ENCODE measurements at regions not wholly inside any gene's neighbourhood (a gene's known extent, or its start where the extent isn't known, plus 50 kb on each side); places are given as distances from the start of the nearest gene placed in this dataset.
"Not testable (repeated sequence)": the region's sequence is repeated elsewhere in the genome, so short reads cannot be mapped to it uniquely, and the experiment has no call there.

GRCh38 chr14:105928171-105929111, 402.1 kb downstream of the TMEM121 start:
- H3K9me3 Mint-ChIP-seq (ENCODE audit: low read depth); H3K4me1 Mint-ChIP-seq; H3K4me3 Mint-ChIP-seq; H3K36me3 Mint-ChIP-seq; H3K27ac Mint-ChIP-seq; ATAC-seq; CTCF ChIA-PET; DNase-seq: not testable (repeated sequence)
- peaks cover 16% of the 10 kb centered on the region for H3K27me3 Mint-ChIP-seq

- DNase-seq (no peak), ATAC-seq (no peak)
- peaks cover 25% of the 10 kb centered on the region for H3K27me3 Mint-ChIP-seq
- no peak overlapping the region for H3K4me3 Mint-ChIP-seq
- no peaks in the 10 kb centered on the region for H3K4me1 Mint-ChIP-seq
- no peak overlapping the region for H3K27ac Mint-ChIP-seq
- CTCF ChIA-PET: no interaction called here
- H3K36me3 Mint-ChIP-seq: no peaks in the 10 kb centered on the region
- H3K9me3 Mint-ChIP-seq (ENCODE audit: low read depth): no peaks in the 10 kb centered on the region
Observed at GRCh38 chr14:105929327-105930081, 403.1 kb downstream of the TMEM121 start.

GRCh38 chr14:105930572-105930971, 404.2 kb downstream of the TMEM121 start:
- CTCF ChIA-PET: no interaction called here
- H3K9me3 Mint-ChIP-seq (ENCODE audit: low read depth): peaks cover 4% of the 10 kb centered on the region
- no peaks in the 10 kb centered on the region for H3K36me3 Mint-ChIP-seq
- ATAC-seq: no peak
- H3K27ac Mint-ChIP-seq: no peak overlapping the region
- H3K27me3 Mint-ChIP-seq: peaks cover 33% of the 10 kb centered on the region
- H3K4me1 Mint-ChIP-seq: no peaks in the 10 kb centered on the region
- DNase-seq: no peak
- H3K4me3 Mint-ChIP-seq: no peak overlapping the region

- H3K27me3 Mint-ChIP-seq: peaks cover 37% of the 10 kb centered on the region
- ATAC-seq: no peak
- CTCF ChIA-PET: no interaction called here
Observed at GRCh38 chr14:105931808-105932483, 405.6 kb downstream of the TMEM121 start.

GRCh38 chr14:105933238-105933637, 406.9 kb downstream of the TMEM121 start:
- Mint-ChIP-seq H3K9me3 (ENCODE audit: low read depth) (peaks cover 4% of the 10 kb centered on the region), H3K27ac (no peak overlapping the region), H3K36me3 (no peaks in the 10 kb centered on the region), H3K27me3 (peaks cover 37% of the 10 kb centered on the region), H3K4me1 (no peaks in the 10 kb centered on the region), H3K4me3 (no peak overlapping the region)
- DNase-seq (peak; percentile 9), ATAC-seq (no peak)
- CTCF ChIA-PET: interaction anchor here (1.0 to 1.5 kb wide), 3 partner anchors 10 to 256 kb away, joined by 3 to 4 read pairs (median 4); no protein-coding TSS in a partner anchor

More at GRCh38 chr14:105931808-105932483, 405.6 kb downstream of the TMEM121 start:
- Mint-ChIP-seq H3K36me3 (no peaks in the 10 kb centered on the region), H3K4me3 (no peak overlapping the region), H3K4me1 (no peaks in the 10 kb centered on the region), H3K27ac (no peak overlapping the region), H3K9me3 (ENCODE audit: low read depth) (peaks cover 4% of the 10 kb centered on the region)
- DNase-seq: peak; percentile 33

GRCh38 chr14:105935384-105935783, 409.0 kb downstream of the TMEM121 start:
- H3K4me3 Mint-ChIP-seq: no peak overlapping the region
- no peak overlapping the region for H3K27ac Mint-ChIP-seq
- CTCF ChIA-PET: no interaction called here
- peaks cover 6% of the 10 kb centered on the region for H3K4me1 Mint-ChIP-seq
- H3K36me3 Mint-ChIP-seq: peaks cover 8% of the 10 kb centered on the region
- H3K27me3 Mint-ChIP-seq: peaks cover 37% of the 10 kb centered on the region
- DNase-seq (peak; percentile 9), ATAC-seq (no peak)
- H3K9me3 Mint-ChIP-seq (ENCODE audit: low read depth): peaks cover 9% of the 10 kb centered on the region

GRCh38 chr14:105937253-105938054, 411.1 kb downstream of the TMEM121 start:
- CTCF ChIA-PET: no interaction called here
- DNase-seq (peak; percentile 32), ATAC-seq (no peak)
- H3K27me3 Mint-ChIP-seq: peaks cover 27% of the 10 kb centered on the region
- peaks cover 8% of the 10 kb centered on the region for H3K36me3 Mint-ChIP-seq
- H3K4me3 Mint-ChIP-seq: no peak overlapping the region
- peaks cover 9% of the 10 kb centered on the region for H3K4me1 Mint-ChIP-seq
- H3K9me3 Mint-ChIP-seq (ENCODE audit: low read depth): peaks cover 9% of the 10 kb centered on the region
- H3K27ac Mint-ChIP-seq: no peak overlapping the region

GRCh38 chr14:105938055-105938863, 411.9 kb downstream of the TMEM121 start:
- ATAC-seq (no peak), DNase-seq (peak; percentile 23)
- H3K36me3 Mint-ChIP-seq: peaks cover 8% of the 10 kb centered on the region
- H3K27ac Mint-ChIP-seq: no peak overlapping the region
- peaks cover 9% of the 10 kb centered on the region for H3K4me1 Mint-ChIP-seq
- H3K9me3 Mint-ChIP-seq (ENCODE audit: low read depth): peaks cover 9% of the 10 kb centered on the region
- H3K4me3 Mint-ChIP-seq: no peak overlapping the region
- peaks cover 23% of the 10 kb centered on the region for H3K27me3 Mint-ChIP-seq
- CTCF ChIA-PET: no interaction called here

- ATAC-seq: no peak
- DNase-seq: no peak
- Mint-ChIP-seq H3K36me3 (peaks cover 8% of the 10 kb centered on the region), H3K9me3 (ENCODE audit: low read depth) (peaks cover 9% of the 10 kb centered on the region), H3K27ac (no peak overlapping the region), H3K27me3 (peaks cover 17% of the 10 kb centered on the region), H3K4me1 (peaks cover 9% of the 10 kb centered on the region), H3K4me3 (no peak overlapping the region)
- CTCF ChIA-PET: no interaction called here
Observed at GRCh38 chr14:105938959-105939358, 412.6 kb downstream of the TMEM121 start.

GRCh38 chr14:105939810-105940508, 413.6 kb downstream of the TMEM121 start:
- CTCF ChIA-PET: no interaction called here
- no peak for ATAC-seq
- H3K9me3 Mint-ChIP-seq (ENCODE audit: low read depth): peaks cover 9% of the 10 kb centered on the region
- peaks cover 13% of the 10 kb centered on the region for H3K27me3 Mint-ChIP-seq
- peaks cover 14% of the 10 kb centered on the region for H3K4me1 Mint-ChIP-seq
- peaks cover 8% of the 10 kb centered on the region for H3K36me3 Mint-ChIP-seq
- H3K27ac Mint-ChIP-seq: no peak overlapping the region
- peak; percentile 42 for DNase-seq
- no peak overlapping the region for H3K4me3 Mint-ChIP-seq

- ATAC-seq: no peak
- Mint-ChIP-seq H3K4me1 (peaks cover 17% of the 10 kb centered on the region), H3K27ac (no peak overlapping the region), H3K36me3 (peaks cover 8% of the 10 kb centered on the region), H3K27me3 (peaks cover 9% of the 10 kb centered on the region), H3K4me3 (no peak overlapping the region), H3K9me3 (ENCODE audit: low read depth) (peaks cover 5% of the 10 kb centered on the region)
- peak; percentile 38 for DNase-seq
- CTCF ChIA-PET: no interaction called here
Observed at GRCh38 chr14:105940534-105941225, 414.3 kb downstream of the TMEM121 start.

All from activated CD8-positive, alpha-beta memory T cell treated with anti-CD3 and anti-CD28 coated beads, Interleukin-2, amount 10 ng/mL, durations not matched to agents 7 days and 5 days (primary cell).